SK-N-MC (cell line): ENCODE measurements at regions not wholly inside any gene's neighbourhood (a gene's known extent, or its start where the extent isn't known, plus 50 kb on each side); places are given as distances from the start of the nearest gene placed in this dataset.
"Not testable (repeated sequence)": the region's sequence is repeated elsewhere in the genome, so short reads cannot be mapped to it uniquely, and the experiment has no call there.

Source experiments
- DNase-seq: peaks from one replicate; pipeline ENCODE4 v3.0.0-alpha.2; 2011; ENCODE audit warnings: low read depth, low spot score
- H3K27ac ChIP-seq: fragments of 200-600 bp; sonication (generic); 2 replicates; pipeline ENCODE4 v1.5.1; 2016; ENCODE audit warnings: mixed run types
- H3K36me3 ChIP-seq: fragments of 200-600 bp; sonication (generic); 2 replicates; pipeline ENCODE4 v1.6.1; 2017; ENCODE audit warnings: antibody characterized with exemption, low read length, mixed read lengths; ENCODE audit not compliant: insufficient read depth
- H3K4me3 ChIP-seq: fragments of 200-600 bp; sonication (generic); 2 replicates; pipeline ENCODE4 v1.5.1; 2016
- H3K9ac ChIP-seq: fragments of 200-600 bp; sonication (generic); 2 replicates; pipeline ENCODE4 v1.8.0; 2017; ENCODE audit warnings: mixed run types, mixed read lengths; ENCODE audit not compliant: insufficient read length
- H3K9me3 ChIP-seq: fragments of 200-600 bp; sonication (generic); 2 replicates; pipeline ENCODE4 v1.6.1; 2017; ENCODE audit warnings: low read depth, mild to moderate bottlenecking, antibody characterized with exemption, low read length, moderate library complexity, mixed read lengths
- EZH2 ChIP-seq: fragments of 200-600 bp; sonication (generic); IDR thresholded peaks from one replicate; pipeline ENCODE4 v1.6.1; 2017; ENCODE audit warnings: antibody characterized with exemption
- FOXP2 ChIP-seq: optimal IDR thresholded peaks from 2 replicates; pipeline ENCODE3; 2011; ENCODE audit warnings: mild to moderate bottlenecking, moderate library complexity; ENCODE audit not compliant: insufficient read depth; ENCODE audit errors: extremely low read length, control extremely low read depth
- POLR2AphosphoS5 ChIP-seq: IDR thresholded peaks from 2 replicates; pipeline ENCODE4 v1.6.1; 2012; ENCODE audit warnings: mild to moderate bottlenecking, low read depth, low read length, borderline replicate concordance

DNA sequence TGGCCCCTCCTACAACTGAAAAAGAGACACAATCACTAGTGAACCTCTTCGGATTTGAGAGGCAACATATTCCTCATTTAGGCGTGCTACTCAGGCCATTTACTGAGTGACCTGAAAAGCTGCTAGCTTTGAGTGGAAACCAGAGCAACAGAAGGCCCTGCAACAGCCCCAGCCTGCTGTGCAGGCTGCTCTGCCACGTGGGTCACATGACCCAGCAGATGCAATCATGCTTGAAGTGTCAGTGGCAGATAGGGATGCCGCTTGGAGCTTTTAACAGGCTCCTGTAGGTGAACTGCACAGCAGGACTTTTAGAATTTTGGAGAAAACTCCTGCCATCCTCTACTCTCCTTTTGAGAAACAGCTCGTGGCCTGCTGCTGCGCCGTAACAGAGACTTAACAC, 578.6 kb upstream of the RAB6C start:
- Histone ChIP-seq H3K27ac (no peak overlapping the region), H3K36me3 (no peaks in the 10 kb centered on the region), H3K4me3 (no peak overlapping the region), H3K9me3 (no peaks in the 10 kb centered on the region), H3K9ac (no peak overlapping the region)
- TF ChIP-seq FOXP2 (no peak), EZH2 (no peak), POLR2AphosphoS5 (no peak)
- DNase-seq, result no peak

- no peak overlapping the region for H3K27ac ChIP-seq
- no peak for DNase-seq
- H3K9me3 ChIP-seq, result no peaks in the 10 kb centered on the region
- H3K4me3 ChIP-seq, result no peak overlapping the region
- H3K9ac ChIP-seq, result no peak overlapping the region
- TF ChIP-seq FOXP2 (no peak), POLR2AphosphoS5 (no peak), EZH2 (no peak)
- no peaks in the 10 kb centered on the region for H3K36me3 ChIP-seq
These were observed 577.4 kb upstream of the RAB6C start for GRCh38 chr2:129402076-129402475.

DNA sequence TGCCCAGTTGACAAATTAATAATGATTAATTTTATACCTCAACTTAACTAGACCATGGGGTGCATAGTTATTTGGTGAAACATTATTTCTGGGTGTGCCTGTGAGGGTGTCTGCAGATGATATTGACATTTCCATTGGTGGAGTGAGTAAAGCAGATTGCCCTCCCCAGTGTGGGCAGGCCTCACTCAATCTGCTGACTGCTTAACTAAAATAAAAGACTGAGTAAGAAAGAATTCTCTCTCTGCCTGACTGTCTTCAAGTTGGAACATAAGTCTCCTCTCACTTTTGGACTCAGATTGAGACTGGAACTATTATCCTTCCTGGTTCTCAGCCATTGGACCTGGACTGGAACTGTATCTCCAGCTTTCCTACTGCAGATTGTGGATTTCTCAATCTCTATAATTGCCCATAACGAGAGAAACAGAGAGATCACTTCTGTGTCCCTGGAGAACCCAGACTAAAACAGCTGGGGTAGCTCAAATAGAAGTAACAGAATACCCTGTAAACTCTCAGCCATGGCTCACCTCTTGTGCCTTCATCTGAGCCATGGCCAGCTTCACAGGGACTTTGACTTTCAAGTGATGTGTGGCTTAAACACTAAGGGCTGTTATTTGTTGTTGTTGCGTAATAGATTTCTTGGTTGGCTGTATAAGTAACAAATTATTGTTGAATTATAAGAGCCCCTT, 575.3 kb upstream of the RAB6C start:
- TF ChIP-seq POLR2AphosphoS5 (no peak), FOXP2 (no peak), EZH2 (no peak)
- H3K4me3 ChIP-seq, result no peak overlapping the region
- no peaks in the 10 kb centered on the region for H3K9me3 ChIP-seq
- H3K27ac ChIP-seq, result no peak overlapping the region
- no peak for DNase-seq
- no peak overlapping the region for H3K9ac ChIP-seq
- no peaks in the 10 kb centered on the region for H3K36me3 ChIP-seq

DNA sequence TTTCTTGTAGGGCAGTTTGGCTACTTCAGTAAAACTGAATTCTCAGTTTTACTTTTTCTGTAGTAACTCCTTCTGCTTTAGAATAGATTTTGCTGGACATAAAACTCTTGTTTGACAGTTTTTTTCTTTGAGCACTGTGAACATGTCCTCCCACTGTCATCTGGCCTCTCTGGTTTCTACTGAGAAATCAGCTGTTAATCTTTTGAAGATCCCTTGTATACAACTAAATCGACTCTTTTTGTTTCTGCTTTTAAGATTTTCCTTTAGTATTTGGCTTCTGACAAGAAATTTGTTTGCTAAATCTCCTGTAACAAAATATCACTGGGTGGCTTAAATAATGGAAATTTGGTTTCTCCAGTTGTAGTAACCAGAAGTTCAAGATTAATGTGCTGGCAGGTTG, 570.9 kb upstream of the RAB6C start:
- DNase-seq, result no peak
- TF ChIP-seq POLR2AphosphoS5 (no peak), EZH2 (no peak), FOXP2 (no peak)
- Histone ChIP-seq H3K4me3 (no peak overlapping the region), H3K36me3 (no peaks in the 10 kb centered on the region), H3K9me3 (no peaks in the 10 kb centered on the region), H3K27ac (no peak overlapping the region), H3K9ac (no peak overlapping the region)

DNA sequence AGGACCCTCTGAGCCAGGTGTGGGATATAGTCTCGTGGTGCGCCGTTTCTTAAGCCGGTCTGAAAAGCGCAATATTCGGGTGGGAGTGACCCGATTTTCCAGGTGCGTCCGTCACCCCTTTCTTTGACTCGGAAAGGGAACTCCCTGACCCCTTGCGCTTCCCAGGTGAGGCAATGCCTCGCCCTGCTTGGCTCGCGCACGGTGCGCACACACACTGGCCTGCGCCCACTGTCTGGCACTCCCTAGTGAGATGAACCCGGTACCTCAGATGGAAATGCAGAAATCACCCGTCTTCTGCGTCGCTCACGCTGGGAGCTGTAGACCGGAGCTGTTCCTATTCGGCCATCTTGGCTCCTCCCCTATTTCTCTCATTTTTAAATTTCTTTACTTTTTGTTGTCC, 562.4 kb upstream of the RAB6C start:
- not testable (repeated sequence) for H3K36me3 ChIP-seq, H3K27ac ChIP-seq, DNase-seq, H3K9me3 ChIP-seq, H3K4me3 ChIP-seq, H3K9ac ChIP-seq

GRCh38 chr2:129422028-129422427, 557.4 kb upstream of the RAB6C start:
- no peak for DNase-seq
- H3K4me3 ChIP-seq, result no peak overlapping the region
- H3K36me3 ChIP-seq, result no peaks in the 10 kb centered on the region
- no peak overlapping the region for H3K9ac ChIP-seq
- TF ChIP-seq FOXP2 (no peak), POLR2AphosphoS5 (no peak), EZH2 (no peak)
- no peak overlapping the region for H3K27ac ChIP-seq
- no peaks in the 10 kb centered on the region for H3K9me3 ChIP-seq

DNA sequence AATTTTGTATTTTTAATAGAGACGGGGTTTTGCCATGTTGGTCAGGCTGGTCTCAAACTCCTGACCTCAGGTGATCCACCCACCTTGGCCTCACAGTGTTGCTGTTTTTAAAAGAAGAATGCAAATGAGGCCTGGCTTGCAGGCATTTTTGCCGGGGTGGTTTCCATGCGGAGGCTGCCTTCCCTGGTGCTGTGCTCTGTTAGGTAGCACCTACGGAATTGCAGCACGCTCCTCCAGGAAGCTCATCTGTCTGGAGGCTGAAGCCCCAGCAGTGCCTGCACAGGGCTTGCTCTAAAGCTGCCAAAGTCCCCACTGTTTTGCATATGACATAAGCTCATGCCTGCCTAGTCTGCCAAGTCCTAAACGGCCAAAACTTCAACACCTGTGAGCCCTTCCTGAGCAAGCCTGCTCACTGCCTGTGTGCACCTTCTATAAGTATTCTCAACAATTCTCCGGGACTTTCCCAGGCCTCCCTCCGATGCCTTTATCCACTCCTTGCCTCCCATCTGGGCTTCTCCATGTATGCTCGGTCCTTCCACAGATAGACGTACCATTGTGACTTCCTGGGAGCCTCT, 551.3 kb upstream of the RAB6C start:
- Histone ChIP-seq H3K4me3 (no peak overlapping the region), H3K9ac (no peak overlapping the region), H3K27ac (no peak overlapping the region), H3K9me3 (no peaks in the 10 kb centered on the region), H3K36me3 (no peaks in the 10 kb centered on the region)
- DNase-seq, result no peak
- no peak for TF ChIP-seq POLR2AphosphoS5
- no peak for TF ChIP-seq EZH2
- no peak for TF ChIP-seq FOXP2

DNA sequence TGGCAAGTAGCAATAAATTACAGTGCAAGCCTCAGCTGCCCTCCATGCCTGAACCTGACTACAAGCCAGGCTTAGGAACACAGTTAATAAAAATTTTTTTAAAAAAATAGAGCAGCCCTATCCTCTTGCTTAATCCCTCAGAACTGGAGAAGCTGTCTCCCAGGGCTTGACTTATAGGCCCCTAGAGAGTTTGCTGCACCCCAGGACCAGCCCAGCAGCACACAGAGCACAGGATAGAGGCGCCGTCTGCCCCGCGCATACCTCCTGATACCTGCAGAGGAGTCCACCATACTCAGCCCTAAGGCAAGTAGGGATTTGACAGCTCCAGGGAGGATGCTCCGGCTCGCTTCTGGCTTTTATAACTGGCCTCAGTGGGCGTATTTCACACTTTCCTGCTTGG, 548.6 kb upstream of the RAB6C start:
- Histone ChIP-seq H3K4me3 (no peak overlapping the region), H3K27ac (no peak overlapping the region), H3K9me3 (no peaks in the 10 kb centered on the region), H3K9ac (no peak overlapping the region), H3K36me3 (no peaks in the 10 kb centered on the region)
- no peak for DNase-seq
- no peak for TF ChIP-seq FOXP2
- no peak for TF ChIP-seq EZH2
- TF ChIP-seq POLR2AphosphoS5, result no peak

GRCh38 chr2:129431881-129432280, 547.6 kb upstream of the RAB6C start:
- no peaks in the 10 kb centered on the region for H3K9me3 ChIP-seq
- H3K27ac ChIP-seq, result no peak overlapping the region
- no peak for TF ChIP-seq EZH2
- TF ChIP-seq POLR2AphosphoS5, result no peak
- TF ChIP-seq FOXP2, result no peak
- no peak for DNase-seq
- H3K36me3 ChIP-seq, result no peaks in the 10 kb centered on the region
- H3K9ac ChIP-seq, result no peak overlapping the region
- no peak overlapping the region for H3K4me3 ChIP-seq
